Upper lobe of right lung (tissue), 1 donor: ENCODE measurements at regions not wholly inside any gene's neighbourhood (a gene's known extent, or its start where the extent isn't known, plus 50 kb on each side); places are given as distances from the start of the nearest gene placed in this dataset.

ENCODE experiments used
- ATAC-seq: fragments of 200-7000 bp; cut with Tn5 transposase; one replicate; pipeline ENCODE4 v1.9.1; 2020; ENCODE audit warnings: mild to moderate bottlenecking, moderate library complexity
- DNase-seq: peaks from one replicate; pipeline ENCODE4 v3.0.0-alpha.2; 2020
- H3K27ac ChIP-seq: fragments of 200-600 bp; one replicate; pipeline ENCODE4 v1.8.0; 2022
- H3K27me3 ChIP-seq: fragments of 200-600 bp; one replicate; pipeline ENCODE4 v1.8.0; 2022; ENCODE audit warnings: mild to moderate bottlenecking
- H3K36me3 ChIP-seq: fragments of 200-600 bp; one replicate; pipeline ENCODE4 v1.8.0; 2022
- H3K4me1 ChIP-seq: fragments of 200-600 bp; one replicate; pipeline ENCODE4 v1.8.0; 2022
- H3K4me3 ChIP-seq: fragments of 200-600 bp; one replicate; pipeline ENCODE4 v1.8.0; 2022; ENCODE audit warnings: mild to moderate bottlenecking
- H3K9me3 ChIP-seq: fragments of 200-600 bp; one replicate; pipeline ENCODE4 v1.8.0; 2022
- intact Hi-C: fragments of 100-400 bp; cut with DNase I; formaldehyde crosslinking; loops from one replicate; pipeline ENCODE4 v1.11.0; 2022
- TF ChIP-seq, protein P1 (sequence below): fragments of 200-600 bp; IDR thresholded peaks from one replicate; pipeline ENCODE4 v1.8.0; 2022; ENCODE audit warnings: antibody characterized with exemption
- donor health status: DM: no; HTN: yes; CAD: no; lungs with severe emphysema.

DNA sequence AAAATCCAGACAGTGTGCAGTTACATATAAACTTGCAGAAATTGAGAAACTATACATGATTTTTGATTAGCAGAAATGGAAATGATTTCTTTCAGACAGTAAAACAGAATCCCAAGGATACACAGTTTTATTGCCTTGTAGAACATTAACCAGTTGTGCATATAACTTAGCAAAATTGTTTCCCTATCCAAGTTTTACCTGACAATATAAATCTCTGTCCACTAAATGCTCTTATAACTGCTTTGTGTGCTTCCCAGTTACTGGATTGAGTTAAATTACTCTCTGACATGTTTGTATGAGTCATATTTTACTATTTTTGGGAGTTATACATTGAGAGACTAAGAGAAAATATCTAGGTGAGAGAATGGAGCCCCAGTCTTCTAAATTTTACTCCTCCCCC is 563.4 kb downstream of the SH2D4B start:
- intact Hi-C loops = no loop called here
- DNase-seq = no peak
- Histone ChIP-seq H3K27me3 (no peaks in the 10 kb centered on the region), H3K27ac (no peak overlapping the region), H3K4me3 (no peak overlapping the region), H3K9me3 (no peaks in the 10 kb centered on the region), H3K4me1 (no peaks in the 10 kb centered on the region), H3K36me3 (no peaks in the 10 kb centered on the region)
- no peak for ATAC-seq
- TF ChIP-seq, protein P1, sequence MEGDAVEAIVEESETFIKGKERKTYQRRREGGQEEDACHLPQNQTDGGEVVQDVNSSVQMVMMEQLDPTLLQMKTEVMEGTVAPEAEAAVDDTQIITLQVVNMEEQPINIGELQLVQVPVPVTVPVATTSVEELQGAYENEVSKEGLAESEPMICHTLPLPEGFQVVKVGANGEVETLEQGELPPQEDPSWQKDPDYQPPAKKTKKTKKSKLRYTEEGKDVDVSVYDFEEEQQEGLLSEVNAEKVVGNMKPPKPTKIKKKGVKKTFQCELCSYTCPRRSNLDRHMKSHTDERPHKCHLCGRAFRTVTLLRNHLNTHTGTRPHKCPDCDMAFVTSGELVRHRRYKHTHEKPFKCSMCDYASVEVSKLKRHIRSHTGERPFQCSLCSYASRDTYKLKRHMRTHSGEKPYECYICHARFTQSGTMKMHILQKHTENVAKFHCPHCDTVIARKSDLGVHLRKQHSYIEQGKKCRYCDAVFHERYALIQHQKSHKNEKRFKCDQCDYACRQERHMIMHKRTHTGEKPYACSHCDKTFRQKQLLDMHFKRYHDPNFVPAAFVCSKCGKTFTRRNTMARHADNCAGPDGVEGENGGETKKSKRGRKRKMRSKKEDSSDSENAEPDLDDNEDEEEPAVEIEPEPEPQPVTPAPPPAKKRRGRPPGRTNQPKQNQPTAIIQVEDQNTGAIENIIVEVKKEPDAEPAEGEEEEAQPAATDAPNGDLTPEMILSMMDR = no peak

DNA sequence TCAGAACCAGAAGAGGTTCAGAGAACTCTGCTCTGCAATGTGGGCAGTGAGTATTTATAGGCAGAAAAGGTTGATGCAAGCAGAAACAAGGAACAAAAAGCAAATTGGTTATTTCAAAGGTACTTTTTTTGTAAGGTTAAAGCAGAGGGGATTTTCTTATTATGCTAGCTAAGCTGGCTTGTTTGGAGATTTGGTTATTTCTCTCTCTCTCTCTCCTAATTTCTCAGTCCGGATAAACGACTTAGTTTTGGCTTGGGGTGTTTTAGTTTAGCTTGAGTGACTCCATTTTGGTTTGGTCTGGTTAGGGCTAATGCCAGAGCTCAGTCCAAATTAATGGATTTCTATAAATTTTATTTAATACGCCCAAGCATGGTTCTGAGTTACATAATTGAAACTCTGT is 566.8 kb downstream of the SH2D4B start:
- TF ChIP-seq, protein P1 = no peak
- intact Hi-C loops = no loop called here
- H3K27me3 ChIP-seq = no peaks in the 10 kb centered on the region
- H3K9me3 ChIP-seq = no peaks in the 10 kb centered on the region
- no peaks in the 10 kb centered on the region for H3K4me1 ChIP-seq
- H3K36me3 ChIP-seq = no peaks in the 10 kb centered on the region
- ATAC-seq = no peak
- DNase-seq = no peak
- H3K27ac ChIP-seq = no peak overlapping the region
- H3K4me3 ChIP-seq = no peak overlapping the region

DNA sequence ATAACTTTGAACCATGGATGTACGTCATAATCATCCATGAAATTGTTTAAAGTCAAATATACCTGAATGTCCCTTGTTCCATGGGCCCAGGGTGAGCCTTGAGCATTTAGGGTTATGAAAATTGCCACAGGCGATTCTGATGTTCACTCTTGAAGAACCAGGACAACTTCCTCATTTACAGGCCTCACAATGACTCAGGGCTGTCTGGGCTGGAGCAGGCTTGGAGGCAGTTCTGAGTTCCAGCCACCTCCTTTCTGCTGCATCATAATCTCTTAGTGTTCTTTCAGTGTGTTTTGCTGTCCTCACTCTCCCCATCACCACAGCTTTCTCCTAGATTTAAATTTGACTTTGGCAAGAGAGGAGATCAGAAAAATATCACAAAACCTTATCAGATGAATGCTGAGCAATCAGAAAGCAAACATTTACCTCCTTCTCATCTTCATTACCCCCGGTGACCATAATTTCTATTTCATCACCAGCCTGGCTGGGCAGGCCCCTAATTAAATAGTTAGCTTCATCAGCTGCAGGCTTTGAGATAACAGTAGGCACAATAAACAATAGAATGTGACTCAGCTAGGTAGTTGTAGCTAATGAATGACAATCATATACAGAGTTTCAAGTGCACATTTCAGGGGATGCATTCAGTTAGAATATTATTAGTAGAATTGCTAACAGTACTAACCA is 571.0 kb downstream of the SH2D4B start:
- TF ChIP-seq, protein P1 = no peak
- no peaks in the 10 kb centered on the region for H3K36me3 ChIP-seq
- no peaks in the 10 kb centered on the region for H3K4me1 ChIP-seq
- intact Hi-C loops = no loop called here
- H3K27me3 ChIP-seq = no peaks in the 10 kb centered on the region
- no peak overlapping the region for H3K27ac ChIP-seq
- no peak overlapping the region for H3K4me3 ChIP-seq
- no peak for DNase-seq
- no peak for ATAC-seq
- H3K9me3 ChIP-seq = no peaks in the 10 kb centered on the region

GRCh38 chr10:81109200-81109752 is 571.6 kb downstream of the SH2D4B start:
- H3K9me3 ChIP-seq = no peaks in the 10 kb centered on the region
- no peak overlapping the region for H3K27ac ChIP-seq
- no peaks in the 10 kb centered on the region for H3K27me3 ChIP-seq
- intact Hi-C loops = no loop called here
- TF ChIP-seq, protein P1 = no peak
- no peak overlapping the region for H3K4me3 ChIP-seq
- no peaks in the 10 kb centered on the region for H3K36me3 ChIP-seq
- no peaks in the 10 kb centered on the region for H3K4me1 ChIP-seq
- DNase-seq (no peak), ATAC-seq (no peak)

GRCh38 chr10:81116201-81116600 is 578.5 kb downstream of the SH2D4B start:
- ATAC-seq = no peak
- DNase-seq = no peak
- TF ChIP-seq, protein P1 = no peak
- Histone ChIP-seq H3K4me3 (no peak overlapping the region), H3K27ac (no peak overlapping the region), H3K4me1 (no peaks in the 10 kb centered on the region), H3K27me3 (no peaks in the 10 kb centered on the region), H3K9me3 (no peaks in the 10 kb centered on the region), H3K36me3 (no peaks in the 10 kb centered on the region)
- intact Hi-C loops = no loop called here
